HepG2 (cell line): ENCODE measurements at regions not wholly inside any gene's neighbourhood (a gene's known extent, or its start where the extent isn't known, plus 50 kb on each side); places are given as distances from the start of the nearest gene placed in this dataset.

Experiments
- ATAC-seq: fragments of 200-7000 bp; cut with Tn5 transposase; 3 replicates; pipeline ENCODE4 v1.9.1; 2020; ENCODE audit warnings: mild to moderate bottlenecking, moderate library complexity
- BruUV-seq: library from RNA; stranded (reverse); fragments of 400-500 nt; replicated peaks from 2 replicates; lab custom pipeline; 2021; lab: Mats Ljungman, UMichigan
- CTCF ChIA-PET: fragments of 300-600 bp; formaldehyde crosslinking; extraction: SDS; loops from one replicate; lab custom pipeline; 2021; ENCODE audit warnings: low total read pairs, inconsistent platforms, low intra/inter-chr PET ratio; lab: Yijun Ruan, JAX
- POLR2A ChIA-PET: fragments of 350-600 bp; sonication (Branson Sonifier 250); formaldehyde crosslinking; loops from one replicate; lab custom pipeline; 2020; ENCODE audit warnings: antibody characterized with exemption, inconsistent platforms; lab: Yijun Ruan, JAX
- DNase-seq: peaks from one replicate; pipeline ENCODE4 v3.0.0-alpha.2; 2015; ENCODE audit warnings: low spot score
- FAIRE-seq: peaks from 3 replicates; lab custom pipeline; 2011; peaks lifted over from hg19 to GRCh38; lab: Jason Lieb, UNC
- H2AFZ ChIP-seq: one replicate; pipeline ENCODE4 v1.6.1; 2011; ENCODE audit warnings: low read length, inconsistent platforms
- H3K27ac ChIP-seq: fragments of 300-600 bp; 3 replicates; pipeline ENCODE4 v1.8.0; 2011; ENCODE audit warnings: mixed run types, mild to moderate bottlenecking, mixed read lengths, low read length, inconsistent platforms; ENCODE audit not compliant: insufficient read depth; ENCODE audit errors: extremely low read length
- H3K27me3 ChIP-seq, 2 experiments: fragments of 200-600 bp in 1 of 2; 2 replicates in 1 of 2; 3 replicates in 1 of 2; pipeline versions ENCODE4 v1.6.0 to v1.8.0; 2011; ENCODE audit warnings: low read length in 2 of 2, mild to moderate bottlenecking in 2 of 2, moderate library complexity in 2 of 2, inconsistent platforms in 1 of 2; ENCODE audit not compliant: insufficient read depth in 2 of 2, control insufficient read depth in 1 of 2
- H3K36me3 ChIP-seq, 2 experiments: fragments of 200-600 bp in 1 of 2; replicated peaks in 1 of 2; 2 replicates in 1 of 2; 3 replicates in 1 of 2; pipeline versions ENCODE4 v1.5.1 to v1.8.0; 2011; ENCODE audit warnings: low read length in 2 of 2, inconsistent platforms in 1 of 2; ENCODE audit not compliant: insufficient read depth in 2 of 2, control insufficient read depth in 1 of 2
- H3K4me1 ChIP-seq: 2 replicates; pipeline ENCODE4 v1.5.1; 2012; ENCODE audit warnings: low read length, inconsistent platforms; ENCODE audit not compliant: insufficient read depth
- H3K4me2 ChIP-seq: 2 replicates; pipeline ENCODE4 v1.6.0; 2011; ENCODE audit warnings: low read depth, low read length, inconsistent platforms
- H3K4me3 ChIP-seq, 3 experiments: fragments of 200-600 bp in 1 of 3; sonication (generic), shearing (Covaris generic) in 1 of 3; replicated peaks in 1 of 3; 2 replicates each; pipeline ENCODE4 v1.5.1; 2011 to 2016; ENCODE audit warnings: low read length in 3 of 3, inconsistent platforms in 2 of 3, low read depth in 2 of 3, mild to moderate bottlenecking in 2 of 3, control low read depth in 1 of 3, mixed read lengths in 1 of 3; ENCODE audit not compliant: insufficient read depth in 1 of 3
- H3K79me2 ChIP-seq: one replicate; pipeline ENCODE4 v1.6.1; 2011; ENCODE audit warnings: low read length, inconsistent platforms; ENCODE audit not compliant: insufficient read depth
- H3K9ac ChIP-seq: 2 replicates; pipeline ENCODE4 v1.6.0; 2011; ENCODE audit warnings: mild to moderate bottlenecking, low read depth, low read length, inconsistent platforms; ENCODE audit not compliant: insufficient read depth
- H3K9me3 ChIP-seq: 2 replicates; pipeline ENCODE4 v1.5.1; 2012; ENCODE audit warnings: mild to moderate bottlenecking, low read length
- H4K20me1 ChIP-seq: 2 replicates; pipeline ENCODE4 v1.6.0; 2011; ENCODE audit warnings: inconsistent platforms, mild to moderate bottlenecking, low read length, moderate library complexity; ENCODE audit not compliant: insufficient read depth
- DNMT3B ChIP-seq: conservative IDR thresholded peaks from 2 replicates; pipeline ENCODE4 v1.6.1; 2016; ENCODE audit warnings: missing biosample characterization, control low read depth
- ELK4 ChIP-seq: sonication (generic); formaldehyde crosslinking; IDR thresholded peaks from 2 replicates; pipeline ENCODE4 v1.9.0; 2021; ENCODE audit warnings: missing genetic modification reagents, borderline replicate concordance
- GATAD2A ChIP-seq: IDR thresholded peaks from 2 replicates; pipeline ENCODE4 v1.6.1; 2016
- NCOA2 ChIP-seq: sonication (generic); formaldehyde crosslinking; IDR thresholded peaks from 2 replicates; pipeline ENCODE4 v1.8.0; 2022; ENCODE audit warnings: inconsistent platforms
- RAD51 ChIP-seq: fragments of 450-650 bp; IDR thresholded peaks from 2 replicates; pipeline ENCODE4 v1.6.1; 2016; ENCODE audit warnings: borderline replicate concordance
- REST ChIP-seq, 2 experiments: IDR thresholded peaks; 2 replicates each; pipeline ENCODE4 v1.6.1; 2011 to 2012; ENCODE audit warnings: low read length in 2 of 2, borderline replicate concordance in 1 of 2, low read depth in 1 of 2, mild to moderate bottlenecking in 1 of 2, moderate library complexity in 1 of 2
- SIN3B ChIP-seq: fragments of 150-350 bp; IDR thresholded peaks from 2 replicates; pipeline ENCODE4 v1.6.1; 2014; ENCODE audit warnings: low read length
- SOX5 ChIP-seq: IDR thresholded peaks from 2 replicates; pipeline ENCODE4 v1.6.1; 2016; ENCODE audit warnings: borderline replicate concordance
- ZBTB37 ChIP-seq: sonication (generic); formaldehyde crosslinking; IDR thresholded peaks from 2 replicates; pipeline ENCODE4 v1.4.0; 2020; ENCODE audit warnings: mild to moderate bottlenecking, missing genetic modification reagents
- ZFP36 ChIP-seq: fragments of 150-350 bp; IDR thresholded peaks from 2 replicates; pipeline ENCODE4 v1.6.1; 2018; ENCODE audit warnings: borderline replicate concordance, low read length, low read depth; ENCODE audit not compliant: partially characterized antibody
- ZMAT3 ChIP-seq: sonication (generic); formaldehyde crosslinking; conservative IDR thresholded peaks from 2 replicates; pipeline ENCODE4 v1.7.0; 2021; ENCODE audit warnings: missing genetic modification reagents
- ZNF546 ChIP-seq: sonication (generic); formaldehyde crosslinking; conservative IDR thresholded peaks from 2 replicates; pipeline ENCODE4 v1.8.1; 2023; ENCODE audit warnings: mild to moderate bottlenecking, missing genetic modification reagents
- WGBS: methylation state at CpG from one replicate; pipeline ENCODE4 v1.1.6; 2017; ENCODE audit warnings: low lambda C conversion rate; 5-methylcytosine and 5-hydroxymethylcytosine counted together
- in situ Hi-C: cut with HindIII; loops from 2 replicates; pipeline ENCODE4 v1.10.0; 2017; ENCODE audit warnings: low pct_unique_long_range_greater_than_20kb; ENCODE audit not compliant: extremely low pct_ligation_motif_present
- intact Hi-C: fragments of 100-400 bp; cut with micrococcal nuclease; formaldehyde crosslinking; loops from one replicate; pipeline ENCODE4 v1.10.0; 2022; ENCODE audit not compliant: unreplicated experiment

- Histone ChIP-seq H3K79me2 (no peaks in the 10 kb centered on the region), H3K27ac (no peak overlapping the region), H3K4me1 (no peaks in the 10 kb centered on the region), H3K27me3 (peaks cover 0 to 35% of the 10 kb centered on the region in 2 experiments; a peak in 4 of 5 replicates), H3K36me3 (no peaks in the 10 kb centered on the region), H3K9me3 (peaks cover 3% of the 10 kb centered on the region), H4K20me1 (no peaks in the 10 kb centered on the region), H3K4me3 (no peak overlapping the region), H3K9ac (no peak overlapping the region), H3K4me2 (no peak overlapping the region), H2AFZ (no peak overlapping the region)
- in situ Hi-C loops: no loop called here
- ChIA-PET POLR2A (no interaction called here), CTCF (no interaction called here)
- ATAC-seq (no peak), DNase-seq (no peak), FAIRE-seq (no peak)
- WGBS: 45% methylated on average over 20 of the region's 21 CpGs
- BruUV-seq: no TSS peak
- intact Hi-C loops: no loop called here
- TF ChIP-seq ZNF546: no peak
- TF ChIP-seq ELK4 (CRISPR knock-in tag): no peak
- TF ChIP-seq NCOA2: no peak
- TF ChIP-seq ZMAT3 (CRISPR knock-in tag): no peak
- no peak for TF ChIP-seq DNMT3B (CRISPR knock-in tag)
- no peak for TF ChIP-seq RAD51
- no peak for TF ChIP-seq ZBTB37 (CRISPR knock-in tag)
- no peak for TF ChIP-seq SIN3B
- TF ChIP-seq REST (IDR thresholded peaks at IDR 0.05; ENCODE audit: borderline replicate concordance in 1 of 2, low read depth in 1 of 2, low read length in 2 of 2): no peak
- TF ChIP-seq SOX5 (CRISPR knock-in tag): no peak
- no peak for TF ChIP-seq ZFP36
- no peak for TF ChIP-seq GATAD2A (CRISPR knock-in tag)
Observed at GRCh38 chr6:1445650-1446330, 56.4 kb downstream of the FOXF2 start.
